Activated CD4-positive, alpha-beta T cell treated with anti-CD3 and anti-CD28 coated beads for 36 hours (primary cell): ENCODE measurements at regions not wholly inside any gene's neighbourhood (a gene's known extent, or its start where the extent isn't known, plus 50 kb on each side); places are given as distances from the start of the nearest gene placed in this dataset.

Experiments used
- ATAC-seq: fragments of 200-7000 bp; cut with Tn5 transposase; one replicate; pipeline ENCODE4 v1.10.0; 2021; ENCODE audit warnings: mild to moderate bottlenecking, moderate library complexity
- CTCF ChIA-PET: fragments of 350-600 bp; sonication (Branson Sonifier 250); formaldehyde crosslinking; loops from one replicate; lab custom pipeline; 2021; ENCODE audit warnings: antibody characterized with exemption; lab: Charles Lee
- POLR2A ChIA-PET: fragments of 350-600 bp; sonication (Branson Sonifier 250); formaldehyde crosslinking; loops from one replicate; lab custom pipeline; 2021; ENCODE audit warnings: antibody characterized with exemption, inconsistent platforms; lab: Charles Lee
- DNase-seq: peaks from one replicate; pipeline ENCODE4 v3.0.0-alpha.2; 2020
- H3K27ac Mint-ChIP-seq: one replicate; pipeline ENCODE4 v1.8.0; 2021; ENCODE audit warnings: mixed read lengths
- H3K27me3 Mint-ChIP-seq: one replicate; pipeline ENCODE4 v1.8.0; 2021; ENCODE audit warnings: mixed read lengths
- H3K36me3 Mint-ChIP-seq: one replicate; pipeline ENCODE4 v1.8.0; 2021; ENCODE audit warnings: low read depth, mixed read lengths
- H3K4me1 Mint-ChIP-seq: one replicate; pipeline ENCODE4 v1.8.0; 2021; ENCODE audit warnings: mixed read lengths
- H3K4me3 Mint-ChIP-seq: one replicate; pipeline ENCODE4 v1.8.0; 2021; ENCODE audit warnings: mild to moderate bottlenecking, moderate library complexity, mixed read lengths
- H3K9me3 Mint-ChIP-seq: one replicate; pipeline ENCODE4 v1.8.0; 2021; ENCODE audit warnings: low read depth, mixed read lengths
- intact Hi-C, 2 experiments: fragments of 100-400 bp; cut with DNase I in 1 of 2; cut with micrococcal nuclease in 1 of 2; formaldehyde crosslinking; loops; one replicate each; pipeline versions ENCODE4 v1.14.2 to v1.15.1; 2022 to 2024; cut with DNase I, micrococcal nuclease

GRCh38 chr5:145473042-145473642 lies 362.0 kb downstream of the PRELID2 start:
- Mint-ChIP-seq H3K36me3 (no peaks in the 10 kb centered on the region), H3K27me3 (no peaks in the 10 kb centered on the region), H3K27ac (no peak overlapping the region), H3K4me1 (no peaks in the 10 kb centered on the region), H3K4me3 (no peak overlapping the region), H3K9me3 (peaks cover 3% of the 10 kb centered on the region)
- POLR2A ChIA-PET: no interaction called here
- DNase-seq: no peak
- no peak for ATAC-seq
- intact Hi-C loops: no loop called here
- CTCF ChIA-PET: no interaction called here

GRCh38 chr5:145471831-145472612 lies 363.1 kb downstream of the PRELID2 start:
- no peaks in the 10 kb centered on the region for H3K27me3 Mint-ChIP-seq
- no peaks in the 10 kb centered on the region for H3K36me3 Mint-ChIP-seq
- ATAC-seq (no peak), DNase-seq (no peak)
- POLR2A ChIA-PET: no interaction called here
- H3K9me3 Mint-ChIP-seq: peaks cover 3% of the 10 kb centered on the region
- H3K4me3 Mint-ChIP-seq: no peak overlapping the region
- no peaks in the 10 kb centered on the region for H3K4me1 Mint-ChIP-seq
- H3K27ac Mint-ChIP-seq: no peak overlapping the region
- intact Hi-C loops: no loop called here
- CTCF ChIA-PET: no interaction called here

- Mint-ChIP-seq H3K4me1 (no peaks in the 10 kb centered on the region), H3K36me3 (no peaks in the 10 kb centered on the region), H3K9me3 (peaks cover 3% of the 10 kb centered on the region), H3K27ac (no peak overlapping the region), H3K4me3 (no peak overlapping the region), H3K27me3 (no peaks in the 10 kb centered on the region)
- intact Hi-C loops: no loop called here
- DNase-seq: no peak
- ATAC-seq: no peak
- POLR2A ChIA-PET: no interaction called here
- CTCF ChIA-PET: interaction anchor here (0.5 to 0.6 kb wide), 2 partner anchors 371 to 922 kb away, joined by 3 to 4 read pairs; no protein-coding TSS in a partner anchor
Measured at GRCh38 chr5:145471026-145471425, 364.1 kb downstream of the PRELID2 start.

GRCh38 chr5:145470396-145470979 lies 364.7 kb downstream of the PRELID2 start:
- no peak for DNase-seq
- Mint-ChIP-seq H3K4me3 (no peak overlapping the region), H3K36me3 (no peaks in the 10 kb centered on the region), H3K27me3 (no peaks in the 10 kb centered on the region), H3K4me1 (no peaks in the 10 kb centered on the region), H3K9me3 (peaks cover 3% of the 10 kb centered on the region), H3K27ac (no peak overlapping the region)
- ATAC-seq: no peak
- ChIA-PET POLR2A (no interaction called here), CTCF (no interaction called here)
- intact Hi-C loops: no loop called here

GRCh38 chr5:145467446-145467845 lies 367.7 kb downstream of the PRELID2 start:
- ATAC-seq (no peak), DNase-seq (no peak)
- CTCF ChIA-PET: no interaction called here
- intact Hi-C loops: no loop called here
- no peaks in the 10 kb centered on the region for H3K36me3 Mint-ChIP-seq
- POLR2A ChIA-PET: no interaction called here
- H3K27me3 Mint-ChIP-seq: no peaks in the 10 kb centered on the region
- no peak overlapping the region for H3K27ac Mint-ChIP-seq
- peaks cover 7% of the 10 kb centered on the region for H3K9me3 Mint-ChIP-seq
- no peaks in the 10 kb centered on the region for H3K4me1 Mint-ChIP-seq
- H3K4me3 Mint-ChIP-seq: no peak overlapping the region

GRCh38 chr5:145466533-145466932 lies 368.6 kb downstream of the PRELID2 start:
- ChIA-PET POLR2A (no interaction called here), CTCF (no interaction called here)
- ATAC-seq (no peak), DNase-seq (no peak)
- intact Hi-C loops: no loop called here
- Mint-ChIP-seq H3K27ac (no peak overlapping the region), H3K27me3 (no peaks in the 10 kb centered on the region), H3K4me3 (no peak overlapping the region), H3K4me1 (no peaks in the 10 kb centered on the region), H3K9me3 (peaks cover 5% of the 10 kb centered on the region), H3K36me3 (no peaks in the 10 kb centered on the region)

- CTCF ChIA-PET: no interaction called here
- Mint-ChIP-seq H3K4me1 (no peaks in the 10 kb centered on the region), H3K27me3 (no peaks in the 10 kb centered on the region), H3K36me3 (no peaks in the 10 kb centered on the region), H3K4me3 (no peak overlapping the region), H3K9me3 (peaks cover 4% of the 10 kb centered on the region), H3K27ac (no peak overlapping the region)
- intact Hi-C loops: no loop called here
- POLR2A ChIA-PET: no interaction called here
- DNase-seq: no peak
- no peak for ATAC-seq
Measured at GRCh38 chr5:145465474-145466263, 369.5 kb downstream of the PRELID2 start.

DNA sequence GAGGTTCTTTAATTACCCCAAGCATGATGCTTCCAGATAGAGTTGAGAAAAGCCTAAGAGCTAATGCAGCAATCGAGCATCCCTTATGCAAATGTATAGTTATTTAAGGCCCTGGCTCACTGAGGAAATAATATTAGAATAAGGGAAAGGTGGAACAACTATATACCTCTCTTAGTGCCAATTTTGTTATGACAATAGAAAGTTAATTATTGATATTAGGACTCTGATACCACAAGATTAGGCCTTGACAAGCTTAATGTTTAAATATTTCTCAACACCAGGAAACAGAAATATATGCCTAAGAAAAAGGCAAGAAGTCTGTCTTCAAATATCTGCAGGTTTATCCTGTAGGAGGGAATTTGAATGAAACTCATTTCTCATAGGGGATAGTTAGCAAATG lies 371.0 kb downstream of the PRELID2 start:
- POLR2A ChIA-PET: no interaction called here
- intact Hi-C loops: no loop called here
- no peaks in the 10 kb centered on the region for H3K4me1 Mint-ChIP-seq
- CTCF ChIA-PET: no interaction called here
- H3K9me3 Mint-ChIP-seq: peaks cover 4% of the 10 kb centered on the region
- no peaks in the 10 kb centered on the region for H3K36me3 Mint-ChIP-seq
- no peaks in the 10 kb centered on the region for H3K27me3 Mint-ChIP-seq
- no peak overlapping the region for H3K27ac Mint-ChIP-seq
- no peak overlapping the region for H3K4me3 Mint-ChIP-seq
- DNase-seq (no peak), ATAC-seq (no peak)

GRCh38 chr5:145463634-145464033 lies 371.5 kb downstream of the PRELID2 start:
- CTCF ChIA-PET: no interaction called here
- H3K27me3 Mint-ChIP-seq: no peaks in the 10 kb centered on the region
- H3K4me3 Mint-ChIP-seq: no peak overlapping the region
- intact Hi-C loops: no loop called here
- DNase-seq: no peak
- H3K9me3 Mint-ChIP-seq: peaks cover 4% of the 10 kb centered on the region
- H3K36me3 Mint-ChIP-seq: no peaks in the 10 kb centered on the region
- no peak for ATAC-seq
- H3K4me1 Mint-ChIP-seq: no peaks in the 10 kb centered on the region
- POLR2A ChIA-PET: no interaction called here
- no peak overlapping the region for H3K27ac Mint-ChIP-seq

GRCh38 chr5:145462525-145462924 lies 372.6 kb downstream of the PRELID2 start:
- ChIA-PET CTCF (interaction anchor here (0.7 kb wide), 1 partner anchor 35 kb away, joined by 6 read pairs; no protein-coding TSS in a partner anchor), POLR2A (no interaction called here)
- intact Hi-C loops: no loop called here
- Mint-ChIP-seq H3K4me3 (no peak overlapping the region), H3K27me3 (no peaks in the 10 kb centered on the region), H3K4me1 (no peaks in the 10 kb centered on the region), H3K36me3 (no peaks in the 10 kb centered on the region), H3K9me3 (peaks cover 4% of the 10 kb centered on the region), H3K27ac (no peak overlapping the region)
- ATAC-seq (no peak), DNase-seq (no peak)

DNA sequence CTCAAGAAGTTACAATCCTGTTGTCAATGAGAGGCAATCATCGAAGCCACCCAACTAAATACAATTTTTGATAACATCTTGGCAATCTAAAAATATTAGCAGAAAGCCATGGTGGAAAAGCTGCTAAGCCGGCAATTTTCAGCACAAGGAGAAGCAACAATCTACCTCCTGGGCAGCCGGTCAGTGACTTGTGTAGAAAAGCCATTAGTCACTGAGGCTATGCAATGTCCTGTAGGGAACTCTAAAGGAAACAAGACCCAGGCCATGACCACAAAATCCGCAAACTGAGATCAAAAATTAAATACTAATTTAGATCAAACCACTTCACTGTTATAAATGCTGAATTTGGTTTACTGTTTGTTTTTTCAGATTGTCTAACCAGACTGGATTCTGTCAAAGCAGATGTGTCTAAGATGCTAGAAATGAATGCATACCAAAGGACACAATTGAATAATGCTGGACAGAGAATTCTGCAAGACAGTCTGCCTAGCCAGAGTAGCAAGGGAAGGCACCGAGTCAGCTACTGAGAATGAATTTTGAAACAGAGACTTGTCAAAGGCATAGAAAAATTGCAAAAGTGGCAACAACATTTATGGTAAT lies 384.8 kb downstream of the PRELID2 start:
- Mint-ChIP-seq H3K4me3 (no peak overlapping the region), H3K27me3 (no peaks in the 10 kb centered on the region), H3K36me3 (no peaks in the 10 kb centered on the region), H3K27ac (no peak overlapping the region), H3K9me3 (no peaks in the 10 kb centered on the region), H3K4me1 (no peaks in the 10 kb centered on the region)
- intact Hi-C loops: no loop called here
- CTCF ChIA-PET: no interaction called here
- ATAC-seq: no peak
- no peak for DNase-seq
- POLR2A ChIA-PET: no interaction called here
